GM19452 (cell line): ENCODE measurements at regions not wholly inside any gene's neighbourhood (a gene's known extent, or its start where the extent isn't known, plus 50 kb on each side); places are given as distances from the start of the nearest gene placed in this dataset.

Experiments used
- ATAC-seq: cut with Tn5 transposase; IDR thresholded peaks from one replicate; pipeline ENCODE4 v1.9.1; 2021; ENCODE audit not compliant: unreplicated experiment

GRCh38 chr11:91872243-91872642 lies 352.4 kb upstream of the FAT3 start:
- no peak for ATAC-seq

GRCh38 chr11:91871791-91872190 lies 352.8 kb upstream of the FAT3 start:
- no peak for ATAC-seq

GRCh38 chr11:91871048-91871447 lies 353.6 kb upstream of the FAT3 start:
- no peak for ATAC-seq

- ATAC-seq: no peak
Observed at GRCh38 chr11:91869686-91870085, 354.9 kb upstream of the FAT3 start.

- ATAC-seq: no peak
Observed at GRCh38 chr11:91866642-91867041, 358.0 kb upstream of the FAT3 start.

GRCh38 chr11:91860661-91861060 lies 364.0 kb upstream of the FAT3 start:
- no peak for ATAC-seq

GRCh38 chr11:91859666-91860065 lies 365.0 kb upstream of the FAT3 start:
- ATAC-seq: no peak

GRCh38 chr11:91857179-91857578 lies 367.4 kb upstream of the FAT3 start:
- no peak for ATAC-seq

- ATAC-seq: no peak
Observed at GRCh38 chr11:91854780-91855179, 369.8 kb upstream of the FAT3 start.

- ATAC-seq: no peak
Observed at GRCh38 chr11:91854171-91854570, 370.4 kb upstream of the FAT3 start.

- ATAC-seq: no peak
Observed at GRCh38 chr11:91851908-91852307, 372.7 kb upstream of the FAT3 start.

- ATAC-seq: no peak
Observed at GRCh38 chr11:91850533-91851275, 373.9 kb upstream of the FAT3 start.

GRCh38 chr11:91850021-91850420 lies 374.6 kb upstream of the FAT3 start:
- ATAC-seq: no peak

GRCh38 chr11:91846649-91847048 lies 378.0 kb upstream of the FAT3 start:
- no peak for ATAC-seq

- no peak for ATAC-seq
Observed at GRCh38 chr11:91846002-91846401, 378.6 kb upstream of the FAT3 start.

- no peak for ATAC-seq
Observed at GRCh38 chr11:91840640-91841240, 383.9 kb upstream of the FAT3 start.

- ATAC-seq: no peak
Observed at GRCh38 chr11:91837411-91838330, 386.9 kb upstream of the FAT3 start.

GRCh38 chr11:91835051-91835560 lies 389.5 kb upstream of the FAT3 start:
- ATAC-seq: no peak

- ATAC-seq: no peak
Observed at GRCh38 chr11:91828901-91829300, 395.7 kb upstream of the FAT3 start.

- no peak for ATAC-seq
Observed at GRCh38 chr11:91825777-91826176, 398.8 kb upstream of the FAT3 start.

GRCh38 chr11:91823252-91823830 lies 401.3 kb upstream of the FAT3 start:
- ATAC-seq: no peak
